HG03571 (cell line): ENCODE measurements at regions not wholly inside any gene's neighbourhood (a gene's known extent, or its start where the extent isn't known, plus 50 kb on each side); places are given as distances from the start of the nearest gene placed in this dataset.

ENCODE experiments used
- ATAC-seq: cut with Tn5 transposase; IDR thresholded peaks from one replicate; pipeline ENCODE4 v1.9.1; 2021; ENCODE audit not compliant: unreplicated experiment

GRCh38 chr4:134298313-134298712 is 96.7 kb upstream of the PABPC4L start:
- no peak for ATAC-seq

DNA sequence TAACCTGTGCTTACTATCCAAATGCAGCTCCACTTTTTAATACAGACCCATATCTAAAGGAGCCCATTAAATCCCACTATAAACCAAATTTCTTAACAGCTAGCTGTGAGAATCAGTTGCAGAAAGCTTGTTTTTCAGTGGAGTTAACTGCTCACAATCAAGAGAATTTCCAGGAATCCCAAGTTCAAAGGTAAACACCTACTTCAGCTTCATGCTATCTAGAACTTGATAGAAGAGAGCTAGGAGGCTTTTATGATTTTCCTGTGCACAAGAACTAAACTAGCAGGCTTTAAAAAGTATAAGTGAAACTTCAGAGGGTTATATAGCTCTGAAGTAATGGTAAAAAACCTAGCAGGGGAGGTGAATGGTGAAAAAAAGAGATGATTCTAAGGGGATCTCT is 96.2 kb upstream of the PABPC4L start:
- no peak for ATAC-seq

DNA sequence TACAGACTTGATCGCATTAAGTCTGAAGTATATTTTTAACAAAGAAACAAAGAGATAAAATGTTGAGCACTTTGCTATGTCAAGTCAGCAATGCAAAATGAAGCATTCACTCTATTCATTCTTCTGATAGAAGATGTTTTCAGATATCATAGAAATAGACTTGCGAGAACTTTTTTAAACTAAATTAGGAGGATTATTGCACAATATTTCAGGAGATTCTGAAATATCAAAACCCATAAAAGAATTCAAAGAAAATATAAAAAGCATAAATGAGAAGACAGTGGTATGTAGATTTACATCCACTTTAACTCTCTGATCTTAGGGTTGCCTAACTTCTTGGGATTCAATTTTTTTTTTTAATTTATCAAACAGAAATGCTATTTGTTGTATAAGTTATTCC is 81.1 kb upstream of the PABPC4L start:
- ATAC-seq: no peak

DNA sequence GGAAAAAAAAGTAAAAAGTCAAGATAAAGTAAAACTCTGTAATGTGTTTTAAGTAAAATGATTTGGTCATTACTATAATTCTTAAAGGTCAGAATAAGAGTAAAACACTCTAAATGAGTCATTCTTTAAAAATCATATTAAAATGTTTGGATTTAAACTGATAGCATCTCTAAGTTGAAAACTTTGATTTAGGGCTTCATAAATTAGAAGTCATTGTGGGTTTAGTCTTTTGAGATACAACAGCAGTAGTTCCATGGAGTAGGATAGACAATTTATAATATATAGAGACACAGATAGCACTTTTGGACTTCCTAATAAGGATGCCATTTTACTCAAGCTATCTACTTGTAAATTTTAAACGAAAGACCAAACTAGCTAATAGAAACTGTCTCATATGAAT is 77.1 kb upstream of the PABPC4L start:
- ATAC-seq: no peak

DNA sequence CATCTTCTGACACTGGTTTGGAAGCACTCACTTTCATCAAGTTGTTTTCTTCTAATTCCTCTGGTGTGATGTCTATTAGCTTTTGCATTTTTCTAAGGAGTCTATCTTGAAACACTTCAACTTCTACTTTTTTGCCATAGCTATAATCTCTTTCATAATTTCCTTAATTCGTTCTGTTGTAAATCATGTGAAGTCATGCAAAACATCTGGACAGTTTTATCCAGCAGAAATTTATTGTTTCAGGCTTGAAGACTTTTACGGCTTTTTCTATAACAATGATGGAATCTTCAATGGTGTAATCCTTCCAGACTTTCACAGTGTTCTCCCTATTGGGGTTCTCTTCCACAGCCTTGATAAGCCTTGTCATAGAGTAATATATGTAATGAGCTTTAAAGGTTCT is 74.9 kb upstream of the PABPC4L start:
- ATAC-seq: no peak

DNA sequence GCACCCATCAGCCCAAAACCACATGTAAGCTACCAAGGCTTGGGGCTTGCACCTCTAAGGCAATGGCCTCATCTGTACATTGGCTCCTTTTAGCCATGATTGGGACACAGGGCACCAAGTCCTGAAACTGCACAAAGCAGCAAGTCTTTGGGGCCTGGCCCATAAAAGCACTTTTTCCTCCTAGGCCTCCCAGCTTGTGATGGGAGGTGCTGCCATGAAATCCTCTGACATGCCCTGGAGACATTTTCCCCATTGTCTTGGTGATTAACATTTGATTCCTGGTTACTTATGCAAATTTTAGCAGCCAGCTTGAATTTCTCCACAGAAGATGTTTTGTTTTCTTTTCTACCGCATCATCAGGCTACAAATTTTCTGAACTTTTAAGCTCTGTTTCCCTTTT is 58.5 kb upstream of the PABPC4L start:
- ATAC-seq: no peak
